NCI-H345 treated with DMSO at 0.1 percent for 48 hours (cell line): ENCODE measurements at regions not wholly inside any gene's neighbourhood (a gene's known extent, or its start where the extent isn't known, plus 50 kb on each side); places are given as distances from the start of the nearest gene placed in this dataset.

Source experiments
- DNase-seq: peaks from one replicate; lab custom pipeline; 2025; ENCODE audit not compliant: unreplicated experiment; lab: John Stamatoyannopoulos, UW

GRCh38 chr2:237264480-237265219, 149.3 kb downstream of the COL6A3 start:
- DNase-seq, result no peak

GRCh38 chr2:237268004-237268708, 145.8 kb downstream of the COL6A3 start:
- no peak for DNase-seq

GRCh38 chr2:237269138-237269875, 144.7 kb downstream of the COL6A3 start:
- no peak for DNase-seq

- DNase-seq, result no peak
These were observed 143.4 kb downstream of the COL6A3 start for GRCh38 chr2:237270520-237270919.

GRCh38 chr2:237271698-237272652, 142.0 kb downstream of the COL6A3 start:
- no peak for DNase-seq
